Tibial artery (tissue), 4 donors: ENCODE measurements at regions not wholly inside any gene's neighbourhood (a gene's known extent, or its start where the extent isn't known, plus 50 kb on each side); places are given as distances from the start of the nearest gene placed in this dataset.

Source experiments
- DNase-seq, 2 donors: peaks; one replicate each; pipeline ENCODE4 v3.0.0-alpha.2; 2019
- H3K27ac ChIP-seq, 2 donors: fragments of 200-600 bp; sonication (generic) in 1 of 2; 1 replicate in 1 of 2; 2 replicates in 1 of 2; pipeline ENCODE4 v1.5.1; 2018 to 2019; ENCODE audit warnings: mild to moderate bottlenecking in 1 of 2
- H3K27me3 ChIP-seq, 2 donors: fragments of 200-600 bp; sonication (generic) in 1 of 2; one replicate each; pipeline versions ENCODE4 v1.5.1 to v1.6.0; 2016 to 2019
- H3K36me3 ChIP-seq, 3 donors: fragments of 200-600 bp; sonication (generic) in 2 of 3; one replicate each; pipeline ENCODE4 v1.5.1; 2016 to 2019; ENCODE audit warnings: mild to moderate bottlenecking in 2 of 3
- H3K4me1 ChIP-seq, 4 donors: fragments of 200-600 bp; sonication (generic) in 2 of 4; 1 replicate in 3 of 4; 2 replicates in 1 of 4; pipeline ENCODE4 v1.5.1; 2016 to 2019
- H3K4me3 ChIP-seq, 2 donors: fragments of 200-600 bp; sonication (generic) in 1 of 2; 1 replicate in 1 of 2; 2 replicates in 1 of 2; pipeline ENCODE4 v1.5.1; 2018 to 2019; ENCODE audit warnings: mild to moderate bottlenecking in 2 of 2
- H3K9me3 ChIP-seq, 3 donors: fragments of 200-600 bp; sonication (generic) in 1 of 3; one replicate each; pipeline ENCODE4 v1.5.1; 2016 to 2019
- intact Hi-C: fragments of 100-400 bp; cut with DNase I; formaldehyde crosslinking; loops from one replicate; pipeline ENCODE4 v1.15.0; 2023; ENCODE audit warnings: low total_unique reads
- TF ChIP-seq, protein P1 (sequence below), 2 experiments: fragments of 200-600 bp in 1 of 2; fragments of 450-650 bp in 1 of 2; IDR thresholded peaks; one replicate each; pipeline ENCODE4 v1.5.1; 2017 to 2019; ENCODE audit warnings: antibody characterized with exemption in 2 of 2, mild to moderate bottlenecking in 1 of 2, moderate library complexity in 1 of 2

DNA sequence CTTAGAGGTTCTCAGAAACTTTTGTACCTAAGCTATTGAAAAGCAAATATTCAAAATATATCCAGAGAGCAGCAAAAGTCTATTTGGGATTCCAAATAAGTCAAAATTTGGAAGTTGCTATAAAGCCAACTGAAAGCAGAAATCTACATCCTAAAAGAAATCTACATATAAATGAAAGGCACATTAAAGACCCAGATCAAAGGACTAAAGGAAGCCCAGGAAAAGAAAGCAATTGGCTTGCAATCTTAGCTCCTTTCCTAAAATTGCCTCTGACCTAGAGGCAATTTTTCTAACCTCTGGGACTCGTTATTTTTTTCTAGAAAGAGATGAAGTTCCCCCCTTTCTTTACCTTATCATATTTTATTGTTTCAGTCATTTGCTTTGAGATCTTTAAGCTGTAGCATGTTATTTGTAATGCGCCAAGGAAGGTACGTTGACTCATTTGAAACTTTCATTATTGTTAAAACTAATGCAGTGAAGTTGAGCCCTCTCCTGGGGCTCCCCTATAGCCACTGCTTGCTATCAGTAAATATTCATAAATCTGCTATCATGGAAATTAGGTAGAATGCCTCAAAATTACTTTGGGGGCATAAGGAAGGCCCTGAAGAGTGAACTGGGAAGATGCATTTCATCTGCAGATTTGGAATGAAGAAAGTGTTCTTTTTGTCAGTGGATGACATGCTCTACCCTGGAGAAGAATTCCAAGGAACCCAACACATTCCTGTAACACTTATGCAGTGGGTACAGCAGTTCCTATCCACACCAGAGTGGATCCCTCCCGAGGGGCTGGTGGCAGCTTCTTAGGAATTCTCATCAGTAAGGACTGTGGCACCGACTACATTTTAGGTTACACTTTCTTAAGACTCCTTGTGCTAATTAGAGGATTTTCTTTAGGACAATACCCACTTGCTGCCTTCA lies 177.8 kb upstream of the IGFBP7 start:
- Histone ChIP-seq H3K27ac (no peak overlapping the region), H3K27me3 (no peaks in the 10 kb centered on the region), H3K4me3 (no peak overlapping the region), H3K9me3 (peaks cover 0 to 4% (median 0%) of the 10 kb centered on the region in 3 donors), H3K4me1 (no peaks in the 10 kb centered on the region), H3K36me3 (no peaks in the 10 kb centered on the region)
- intact Hi-C loops: no loop called here
- TF ChIP-seq, protein P1, sequence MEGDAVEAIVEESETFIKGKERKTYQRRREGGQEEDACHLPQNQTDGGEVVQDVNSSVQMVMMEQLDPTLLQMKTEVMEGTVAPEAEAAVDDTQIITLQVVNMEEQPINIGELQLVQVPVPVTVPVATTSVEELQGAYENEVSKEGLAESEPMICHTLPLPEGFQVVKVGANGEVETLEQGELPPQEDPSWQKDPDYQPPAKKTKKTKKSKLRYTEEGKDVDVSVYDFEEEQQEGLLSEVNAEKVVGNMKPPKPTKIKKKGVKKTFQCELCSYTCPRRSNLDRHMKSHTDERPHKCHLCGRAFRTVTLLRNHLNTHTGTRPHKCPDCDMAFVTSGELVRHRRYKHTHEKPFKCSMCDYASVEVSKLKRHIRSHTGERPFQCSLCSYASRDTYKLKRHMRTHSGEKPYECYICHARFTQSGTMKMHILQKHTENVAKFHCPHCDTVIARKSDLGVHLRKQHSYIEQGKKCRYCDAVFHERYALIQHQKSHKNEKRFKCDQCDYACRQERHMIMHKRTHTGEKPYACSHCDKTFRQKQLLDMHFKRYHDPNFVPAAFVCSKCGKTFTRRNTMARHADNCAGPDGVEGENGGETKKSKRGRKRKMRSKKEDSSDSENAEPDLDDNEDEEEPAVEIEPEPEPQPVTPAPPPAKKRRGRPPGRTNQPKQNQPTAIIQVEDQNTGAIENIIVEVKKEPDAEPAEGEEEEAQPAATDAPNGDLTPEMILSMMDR (IDR thresholded peaks at IDR 0.05): no peak
- no peak for DNase-seq

GRCh38 chr4:57282933-57283310 lies 172.7 kb upstream of the IGFBP7 start:
- no peak overlapping the region for H3K4me3 ChIP-seq

GRCh38 chr4:57280481-57280880 lies 170.3 kb upstream of the IGFBP7 start:
- Histone ChIP-seq H3K4me3 (no peak overlapping the region), H3K36me3 (no peaks in the 10 kb centered on the region), H3K9me3 (no peaks in the 10 kb centered on the region), H3K4me1 (no peaks in the 10 kb centered on the region), H3K27me3 (no peaks in the 10 kb centered on the region), H3K27ac (no peak overlapping the region)
- intact Hi-C loops: no loop called here
- TF ChIP-seq, protein P1 (IDR thresholded peaks at IDR 0.05): no peak
- DNase-seq: no peak

More at GRCh38 chr4:57282933-57283310, 172.7 kb upstream of the IGFBP7 start:
- H3K36me3 ChIP-seq: no peaks in the 10 kb centered on the region
- H3K27me3 ChIP-seq: no peaks in the 10 kb centered on the region
- intact Hi-C loops: no loop called here
- no peak overlapping the region for H3K27ac ChIP-seq
- DNase-seq: no peak
- H3K9me3 ChIP-seq: no peaks in the 10 kb centered on the region
- TF ChIP-seq, protein P1 (IDR thresholded peaks at IDR 0.05): no peak
- H3K4me1 ChIP-seq: no peaks in the 10 kb centered on the region

DNA sequence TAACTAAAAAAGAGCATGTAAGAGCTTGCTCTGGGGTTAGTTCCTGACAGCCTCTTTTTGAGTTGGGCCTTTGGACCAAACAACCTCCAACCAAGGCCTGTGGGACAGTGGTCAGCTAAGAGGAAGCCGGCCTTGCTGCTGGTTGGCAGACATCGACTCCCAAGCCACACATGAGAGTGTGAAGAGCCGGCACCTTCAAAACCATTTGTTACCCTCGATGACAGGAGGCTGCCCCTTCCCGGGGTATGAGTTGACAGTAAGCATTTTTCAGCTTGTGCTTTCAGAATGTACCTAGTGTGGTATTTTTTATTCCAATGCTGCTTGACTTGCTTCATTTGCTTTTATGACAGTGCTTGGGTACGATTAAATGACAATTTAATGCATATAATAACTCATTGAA lies 168.6 kb upstream of the IGFBP7 start:
- TF ChIP-seq, protein P1 (IDR thresholded peaks at IDR 0.05): no peak
- Histone ChIP-seq H3K27ac (no peak overlapping the region), H3K4me1 (no peaks in the 10 kb centered on the region), H3K9me3 (no peaks in the 10 kb centered on the region), H3K36me3 (no peaks in the 10 kb centered on the region), H3K4me3 (no peak overlapping the region), H3K27me3 (no peaks in the 10 kb centered on the region)
- DNase-seq: no peak
- intact Hi-C loops: no loop called here

GRCh38 chr4:57274082-57274481 lies 163.9 kb upstream of the IGFBP7 start:
- Histone ChIP-seq H3K9me3 (no peaks in the 10 kb centered on the region), H3K27ac (no peak overlapping the region), H3K27me3 (no peaks in the 10 kb centered on the region), H3K36me3 (no peaks in the 10 kb centered on the region), H3K4me3 (no peak overlapping the region), H3K4me1 (peaks cover 0 to 4% (median 0%) of the 10 kb centered on the region in 4 donors)
- TF ChIP-seq, protein P1 (IDR thresholded peaks at IDR 0.05): no peak
- intact Hi-C loops: no loop called here
- DNase-seq: no peak
